Thoracic aorta (tissue), 2 donors: ENCODE measurements at regions not wholly inside any gene's neighbourhood (a gene's known extent, or its start where the extent isn't known, plus 50 kb on each side); places are given as distances from the start of the nearest gene placed in this dataset.

Source experiments
- ATAC-seq: fragments of 150-250 bp; one replicate; pipeline ENCODE4 v1.8.0; 2017; ENCODE audit warnings: low read depth; ENCODE audit not compliant: insufficient number of reproducible peaks, low FRiP score
- DNase-seq: peaks from one replicate; pipeline ENCODE4 v3.0.0-alpha.2; 2020; ENCODE audit warnings: low spot score
- H3K27ac ChIP-seq, 2 donors: fragments of 200-600 bp; sonication (generic); 1 replicate in 1 of 2; 2 replicates in 1 of 2; pipeline ENCODE4 v1.5.1; 2016; ENCODE audit warnings: mild to moderate bottlenecking in 2 of 2, moderate library complexity in 2 of 2
- H3K27me3 ChIP-seq: fragments of 200-600 bp; sonication (generic); replicated peaks from 2 replicates; pipeline ENCODE4 v1.6.0; 2016; ENCODE audit warnings: mild to moderate bottlenecking; ENCODE audit not compliant: insufficient read depth
- H3K36me3 ChIP-seq: fragments of 200-600 bp; sonication (generic); one replicate; pipeline ENCODE4 v1.5.1; 2016
- H3K4me1 ChIP-seq, 2 donors: fragments of 200-600 bp; sonication (generic); 1 replicate in 1 of 2; 2 replicates in 1 of 2; pipeline versions ENCODE4 v1.5.1 to v1.6.0; 2016; ENCODE audit warnings: low read depth in 2 of 2, mild to moderate bottlenecking in 1 of 2; ENCODE audit not compliant: control insufficient read depth in 1 of 2
- H3K4me3 ChIP-seq: fragments of 200-600 bp; sonication (generic); 2 replicates; pipeline ENCODE4 v1.5.1; 2016; ENCODE audit warnings: mild to moderate bottlenecking
- H3K9me3 ChIP-seq: fragments of 200-600 bp; sonication (generic); 2 replicates; pipeline ENCODE4 v1.5.1; 2016
- CTCF ChIP-seq: fragments of 200-600 bp; sonication (generic); IDR thresholded peaks from one replicate; pipeline ENCODE4 v1.5.1; 2019; ENCODE audit warnings: antibody characterized with exemption

- TF ChIP-seq CTCF = no peak
- DNase-seq (no peak), ATAC-seq (no peak)
- no peaks in the 10 kb centered on the region for H3K27me3 ChIP-seq
- no peaks in the 10 kb centered on the region for H3K9me3 ChIP-seq
- H3K36me3 ChIP-seq = no peaks in the 10 kb centered on the region
- no peaks in the 10 kb centered on the region for H3K4me1 ChIP-seq
- H3K4me3 ChIP-seq = peak overlapping the region; percentile 65
- H3K27ac ChIP-seq = no peak overlapping the region
These were observed 58.0 kb downstream of the CGGBP1 start for GRCh38 chr3:88000853-88001252.

DNA sequence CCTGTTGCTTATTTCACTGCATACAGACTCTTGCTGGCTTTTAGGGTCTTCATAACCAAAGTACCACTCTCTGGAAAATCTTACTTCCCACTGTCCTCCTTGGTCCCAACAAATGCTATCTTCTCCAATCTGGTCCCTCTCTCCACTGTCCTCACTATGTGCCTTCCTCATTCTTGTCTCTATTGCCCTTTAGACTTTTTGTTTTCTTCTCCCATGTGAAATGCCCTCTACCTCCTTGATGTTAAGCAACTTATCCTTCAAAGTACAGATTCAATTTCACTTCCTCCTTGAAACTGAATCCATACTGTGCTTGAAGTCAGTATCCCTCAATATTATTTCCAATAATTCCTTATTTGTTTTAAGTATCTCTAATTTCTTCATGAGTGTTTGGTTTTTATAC is 60.8 kb downstream of the CGGBP1 start:
- Histone ChIP-seq H3K4me3 (no peak overlapping the region), H3K27me3 (no peaks in the 10 kb centered on the region), H3K4me1 (no peaks in the 10 kb centered on the region), H3K27ac (no peak overlapping the region), H3K9me3 (no peaks in the 10 kb centered on the region), H3K36me3 (no peaks in the 10 kb centered on the region)
- TF ChIP-seq CTCF = no peak
- DNase-seq = no peak
- no peak for ATAC-seq

GRCh38 chr3:87997298-87997697 is 61.5 kb downstream of the CGGBP1 start:
- DNase-seq (no peak), ATAC-seq (no peak)
- H3K4me3 ChIP-seq = peak overlapping the region; percentile 7
- no peaks in the 10 kb centered on the region for H3K9me3 ChIP-seq
- no peaks in the 10 kb centered on the region for H3K4me1 ChIP-seq
- H3K27ac ChIP-seq = no peak overlapping the region
- H3K27me3 ChIP-seq = no peaks in the 10 kb centered on the region
- no peaks in the 10 kb centered on the region for H3K36me3 ChIP-seq
- no peak for TF ChIP-seq CTCF

DNA sequence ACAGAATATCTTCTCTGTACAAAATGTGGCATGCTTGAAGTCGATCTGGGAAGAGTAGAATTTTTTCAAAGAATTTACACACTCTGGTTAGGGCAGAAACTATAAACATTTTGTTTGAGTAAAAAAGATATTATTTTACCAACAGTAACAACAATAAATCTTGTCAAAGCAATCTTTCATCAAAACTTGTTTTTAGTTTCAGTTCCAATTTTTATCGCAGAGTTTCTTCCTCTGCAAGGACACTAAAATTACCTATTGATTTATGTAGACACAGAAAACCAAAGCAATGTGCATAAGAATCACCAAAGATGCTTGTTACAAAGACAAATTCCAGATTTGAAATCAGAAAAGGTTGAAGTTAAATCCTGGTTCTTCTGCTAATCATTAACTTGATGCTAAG is 61.9 kb downstream of the CGGBP1 start:
- H3K9me3 ChIP-seq = no peaks in the 10 kb centered on the region
- no peak overlapping the region for H3K27ac ChIP-seq
- DNase-seq (no peak), ATAC-seq (no peak)
- H3K36me3 ChIP-seq = no peaks in the 10 kb centered on the region
- H3K4me3 ChIP-seq = peak overlapping the region; percentile 7
- no peaks in the 10 kb centered on the region for H3K27me3 ChIP-seq
- TF ChIP-seq CTCF = no peak
- no peaks in the 10 kb centered on the region for H3K4me1 ChIP-seq

GRCh38 chr3:87993566-87993965 is 65.2 kb downstream of the CGGBP1 start:
- Histone ChIP-seq H3K27me3 (no peaks in the 10 kb centered on the region), H3K27ac (no peak overlapping the region), H3K4me1 (no peaks in the 10 kb centered on the region), H3K36me3 (no peaks in the 10 kb centered on the region), H3K9me3 (no peaks in the 10 kb centered on the region), H3K4me3 (no peak overlapping the region)
- ATAC-seq (no peak), DNase-seq (no peak)
- no peak for TF ChIP-seq CTCF
